A549 (cell line): ENCODE measurements at regions not wholly inside any gene's neighbourhood (a gene's known extent, or its start where the extent isn't known, plus 50 kb on each side); places are given as distances from the start of the nearest gene placed in this dataset.

Experiments used
- ATAC-seq, 2 experiments: fragments of 200-7000 bp in 1 of 2; fragments of >200 bp in 1 of 2; cut with Nextera tagmentation in 1 of 2; cut with Tn5 transposase in 1 of 2; 3 replicates each; pipeline versions ENCODE4 v1.8.0 to v1.9.1; 2018 to 2020; ENCODE audit warnings: mild to moderate bottlenecking in 1 of 2, moderate library complexity in 1 of 2
- CTCF ChIA-PET: fragments of 300-600 bp; sonication (Branson Sonifier 250); formaldehyde crosslinking; extraction: SDS; loops from one replicate; lab custom pipeline; 2021; ENCODE audit warnings: antibody characterized with exemption, inconsistent platforms; lab: Yijun Ruan, JAX
- POLR2A ChIA-PET: fragments of 350-600 bp; formaldehyde crosslinking; extraction: SDS; loops from one replicate; lab custom pipeline; 2021; ENCODE audit warnings: antibody characterized with exemption, inconsistent platforms; lab: Yijun Ruan, JAX
- DNase-seq, 2 experiments: peaks; one replicate each; pipeline versions ENCODE4 v3.0.0 to v3.0.0-alpha.2; 2011 to 2016; ENCODE audit warnings: low read depth in 1 of 2, low spot score in 1 of 2
- FAIRE-seq: peaks from 2 replicates; lab custom pipeline; 2011; peaks lifted over from hg19 to GRCh38; lab: Jason Lieb, UNC
- H3K27ac ChIP-seq, 2 experiments: fragments of >200 bp; sonication (Bioruptor Twin); formaldehyde crosslinking; 3 replicates each; pipeline ENCODE4 v1.5.1; 2016 to 2017
- H3K4me1 ChIP-seq: fragments of >200 bp; sonication (Bioruptor Twin); formaldehyde crosslinking; 3 replicates; pipeline ENCODE4 v1.6.1; 2016
- H3K4me2 ChIP-seq: fragments of >200 bp; sonication (Bioruptor Twin); formaldehyde crosslinking; 3 replicates; pipeline ENCODE4 v1.6.1; 2016
- H3K4me3 ChIP-seq: fragments of >200 bp; sonication (Bioruptor Twin); formaldehyde crosslinking; 3 replicates; pipeline ENCODE4 v1.5.1; 2016
- H3K9me3 ChIP-seq: fragments of >200 bp; sonication (Bioruptor Twin); formaldehyde crosslinking; 3 replicates; pipeline ENCODE4 v1.6.1; 2016
- ATOH8 ChIP-seq: fragments of 250-450 bp; sonication (Bioruptor Pico); IDR thresholded peaks from 2 replicates; pipeline ENCODE4 v1.5.0; 2020; ENCODE audit warnings: low read depth, mild to moderate bottlenecking, moderate library complexity
- BHLHE40 ChIP-seq: IDR thresholded peaks from 2 replicates; pipeline ENCODE4 v1.6.1; 2012; ENCODE audit warnings: low read depth, low read length, inconsistent platforms
- CBX2 ChIP-seq: fragments of 200-600 bp; sonication (generic); IDR thresholded peaks from 2 replicates; pipeline ENCODE4 v1.6.1; 2016; ENCODE audit warnings: low read depth, mild to moderate bottlenecking, borderline replicate concordance
- CEBPB ChIP-seq, 2 experiments: fragments of >200 bp in 1 of 2; sonication (Bioruptor Twin) in 1 of 2; formaldehyde crosslinking in 1 of 2; IDR thresholded peaks; 2 replicates each; pipeline ENCODE4 v1.6.1; 2012 to 2016
- CHD2 ChIP-seq: fragments of 150-350 bp; IDR thresholded peaks from 2 replicates; pipeline ENCODE4 v1.6.1; 2014; ENCODE audit warnings: low read length; ENCODE audit not compliant: partially characterized antibody
- E2F6 ChIP-seq: IDR thresholded peaks from 2 replicates; pipeline ENCODE4 v1.6.1; 2012; ENCODE audit warnings: low read depth, borderline replicate concordance
- EHF ChIP-seq: fragments of 250-450 bp; sonication (Bioruptor Pico); IDR thresholded peaks from 2 replicates; pipeline ENCODE4 v1.5.0; 2020; ENCODE audit warnings: mild to moderate bottlenecking
- EP300 ChIP-seq, 2 experiments: fragments of >200 bp; sonication (Bioruptor Twin); formaldehyde crosslinking; IDR thresholded peaks; 2 replicates in 1 of 2; 3 replicates in 1 of 2; pipeline ENCODE4 v1.6.1; 2016 to 2017
- FOSB ChIP-seq: fragments of 250-450 bp; sonication (Bioruptor Pico); IDR thresholded peaks from 2 replicates; pipeline ENCODE4 v1.5.0; 2020; ENCODE audit warnings: mild to moderate bottlenecking, moderate library complexity
- FOSL2 ChIP-seq, 2 experiments: fragments of 450-650 bp in 1 of 2; fragments of >200 bp in 1 of 2; sonication (Bioruptor Twin) in 1 of 2; formaldehyde crosslinking; IDR thresholded peaks; 2 replicates each; pipeline versions ENCODE4 v1.5.0 to v1.6.1; 2016 to 2020; ENCODE audit warnings: mild to moderate bottlenecking in 1 of 2, moderate library complexity in 1 of 2
- FOXS1 ChIP-seq: fragments of 250-450 bp; sonication (Bioruptor Pico); IDR thresholded peaks from 2 replicates; pipeline ENCODE4 v1.5.0; 2020; ENCODE audit warnings: mild to moderate bottlenecking, moderate library complexity
- GATA3 ChIP-seq: IDR thresholded peaks from 2 replicates; pipeline ENCODE4 v1.6.1; 2012; ENCODE audit warnings: borderline replicate concordance
- HES2 ChIP-seq: fragments of >200 bp; sonication (Bioruptor Twin); formaldehyde crosslinking; IDR thresholded peaks from 2 replicates; pipeline ENCODE4 v1.6.1; 2016
- HMGXB4 ChIP-seq: fragments of 250-450 bp; sonication (Bioruptor Pico); IDR thresholded peaks from 2 replicates; pipeline ENCODE4 v1.5.0; 2021; ENCODE audit warnings: mild to moderate bottlenecking, moderate library complexity, borderline replicate concordance
- JUN ChIP-seq, 2 experiments: fragments of >200 bp; sonication (Bioruptor Twin); formaldehyde crosslinking; IDR thresholded peaks; 2 replicates in 1 of 2; 3 replicates in 1 of 2; pipeline ENCODE4 v1.6.1; 2016 to 2017
- KDM5A ChIP-seq: fragments of 200-600 bp; sonication (generic); IDR thresholded peaks from 2 replicates; pipeline ENCODE4 v1.6.1; 2016; ENCODE audit warnings: antibody characterized with exemption, mild to moderate bottlenecking
- MAFK ChIP-seq: fragments of 450-650 bp; IDR thresholded peaks from 2 replicates; pipeline ENCODE4 v1.6.1; 2014; ENCODE audit not compliant: partially characterized antibody
- MYC ChIP-seq: IDR thresholded peaks from 2 replicates; pipeline ENCODE4 v1.6.1; 2012; ENCODE audit warnings: mild to moderate bottlenecking, inconsistent platforms, low read length, improper control_type of control experiment, borderline replicate concordance
- NPAS2 ChIP-seq: fragments of 250-450 bp; sonication (Bioruptor Pico); IDR thresholded peaks from 2 replicates; pipeline ENCODE4 v1.8.0; 2022; ENCODE audit warnings: mild to moderate bottlenecking, moderate library complexity, borderline replicate concordance
- NR3C1 ChIP-seq: fragments of >200 bp; sonication (Bioruptor Twin); formaldehyde crosslinking; IDR thresholded peaks from 3 replicates; pipeline ENCODE4 v1.6.1; 2017
- PBX3 ChIP-seq: IDR thresholded peaks from 2 replicates; pipeline ENCODE4 v1.6.1; 2012
- PHF8 ChIP-seq: fragments of 200-600 bp; sonication (generic); IDR thresholded peaks from 2 replicates; pipeline ENCODE4 v1.6.1; 2016; ENCODE audit warnings: low read depth, mild to moderate bottlenecking, antibody characterized with exemption, moderate library complexity, borderline replicate concordance
- POLR2A ChIP-seq: IDR thresholded peaks from 2 replicates; pipeline ENCODE4 v1.6.1; 2012; ENCODE audit warnings: mild to moderate bottlenecking, low read length
- RARB ChIP-seq: fragments of 250-450 bp; sonication (Bioruptor Pico); IDR thresholded peaks from 2 replicates; pipeline ENCODE4 v1.8.0; 2021; ENCODE audit warnings: mild to moderate bottlenecking, moderate library complexity
- RCOR1 ChIP-seq: fragments of 150-350 bp; IDR thresholded peaks from 2 replicates; pipeline ENCODE4 v1.6.1; 2014; ENCODE audit warnings: antibody characterized with exemption, low read length, low read depth
- RNF2 ChIP-seq: fragments of 200-600 bp; sonication (generic); IDR thresholded peaks from 2 replicates; pipeline ENCODE4 v1.6.1; 2016; ENCODE audit warnings: low read depth, mild to moderate bottlenecking, antibody characterized with exemption, moderate library complexity, borderline replicate concordance
- SMC3 ChIP-seq: fragments of >200 bp; sonication (Bioruptor Twin); formaldehyde crosslinking; IDR thresholded peaks from 3 replicates; pipeline ENCODE4 v1.6.1; 2018; ENCODE audit warnings: inconsistent platforms
- TFCP2L1 ChIP-seq: fragments of 250-450 bp; sonication (Bioruptor Pico); IDR thresholded peaks from 2 replicates; pipeline ENCODE4 v1.5.0; 2021; ENCODE audit warnings: mild to moderate bottlenecking
- TP53 ChIP-seq: fragments of 250-450 bp; sonication (Bioruptor Pico); IDR thresholded peaks from 2 replicates; pipeline ENCODE4 v1.5.0; 2021; ENCODE audit warnings: mild to moderate bottlenecking, moderate library complexity
- ZC3H11A ChIP-seq: fragments of 450-650 bp; IDR thresholded peaks from 2 replicates; pipeline ENCODE4 v1.6.1; 2014; ENCODE audit warnings: antibody characterized with exemption, mild to moderate bottlenecking
- ZFP36 ChIP-seq: fragments of 450-650 bp; IDR thresholded peaks from 2 replicates; pipeline ENCODE4 v1.6.1; 2014; ENCODE audit warnings: borderline replicate concordance; ENCODE audit not compliant: partially characterized antibody
- ZNF302 ChIP-seq: fragments of 250-450 bp; sonication (Bioruptor Pico); IDR thresholded peaks from 2 replicates; pipeline ENCODE4 v1.9.0; 2021; ENCODE audit warnings: inconsistent platforms, mild to moderate bottlenecking, moderate library complexity
- WGBS: methylation state at CpG from one replicate; pipeline ENCODE4 v1.1.6; 2017; ENCODE audit errors: missing lambda C conversion rate; 5-methylcytosine and 5-hydroxymethylcytosine counted together

- WGBS: 60% methylated on average over 2 of the region's 2 CpGs
- Histone ChIP-seq H3K4me2 (no peak overlapping the region), H3K27ac (no peak overlapping the region), H3K4me1 (no peaks in the 10 kb centered on the region), H3K4me3 (no peak overlapping the region), H3K9me3 (no peaks in the 10 kb centered on the region)
- no peak for DNase-seq
- no peak for FAIRE-seq
- POLR2A ChIA-PET: no interaction called here
- ATAC-seq: no peak
- TF ChIP-seq ZFP36 (no peak), CBX2 (no peak), TP53 (no peak), PBX3 (no peak), RNF2 (no peak), BHLHE40 (no peak), MYC (no peak), FOXS1 (CRISPR knock-in tag) (no peak), CHD2 (no peak), POLR2A (no peak), GATA3 (no peak), NR3C1 (no peak), TFCP2L1 (CRISPR knock-in tag) (no peak), HES2 (no peak), MAFK (no peak), ZNF302 (CRISPR knock-in tag) (no peak), SMC3 (no peak), EP300 (IDR thresholded peaks at IDR 0.05) (no peak)
- CTCF ChIA-PET: interaction anchor here (1.1 to 1.7 kb wide), 7 partner anchors 8 to 701 kb away, joined by 3 to 9 read pairs (median 5); partner anchors contain the start of gene GLIPR1L2
These were observed 152.3 kb downstream of the ATXN7L3B start for GRCh38 chr12:74689929-74690328.

GRCh38 chr12:74719447-74719846, 181.8 kb downstream of the ATXN7L3B start:
- H3K4me2 ChIP-seq: no peak overlapping the region
- H3K4me3 ChIP-seq: no peak overlapping the region
- no peak for FAIRE-seq
- CTCF ChIA-PET: no interaction called here
- TF ChIP-seq JUN (IDR thresholded peaks at IDR 0.05) (no peak), FOXS1 (CRISPR knock-in tag) (no peak), RCOR1 (no peak), NPAS2 (CRISPR knock-in tag) (no peak), ZC3H11A (no peak), CEBPB (IDR thresholded peaks at IDR 0.05) (no peak)
- TF ChIP-seq, all 56 proteins: peak for 0
- Histone ChIP-seq H3K27ac (no peak overlapping the region), H3K4me1 (no peaks in the 10 kb centered on the region), H3K9me3 (no peaks in the 10 kb centered on the region)
- POLR2A ChIA-PET: no interaction called here
- WGBS: 32% methylated on average over 2 of the region's 2 CpGs
- DNase-seq: no peak
- no peak for ATAC-seq

- H3K4me2 ChIP-seq: no peak overlapping the region
- no peak for FAIRE-seq
- ChIA-PET CTCF (interaction anchor here (0.6 kb wide), 1 partner anchor 336 kb away, joined by 3 read pairs; no protein-coding TSS in a partner anchor), POLR2A (no interaction called here)
- H3K4me1 ChIP-seq: no peaks in the 10 kb centered on the region
- no peak overlapping the region for H3K27ac ChIP-seq
- H3K9me3 ChIP-seq: no peaks in the 10 kb centered on the region
- 5% methylated on average over 3 of the region's 3 CpGs for WGBS
- H3K4me3 ChIP-seq: no peak overlapping the region
- TF ChIP-seq MAFK: no peak
- TF ChIP-seq POLR2A: no peak
- no peak for TF ChIP-seq RCOR1
- no peak for TF ChIP-seq E2F6
- TF ChIP-seq FOSL2 (IDR thresholded peaks at IDR 0.05): no peak
- no peak for TF ChIP-seq FOSL2 (CRISPR knock-in tag; IDR thresholded peaks at IDR 0.05)
- TF ChIP-seq ZFP36: no peak
- no peak for TF ChIP-seq KDM5A
- TF ChIP-seq PHF8: no peak
- no peak for TF ChIP-seq FOSB (CRISPR knock-in tag)
- TF ChIP-seq CEBPB (IDR thresholded peaks at IDR 0.05): no peak
- no peak for TF ChIP-seq RARB (CRISPR knock-in tag)
- TF ChIP-seq NR3C1: no peak
- TF ChIP-seq HMGXB4 (CRISPR knock-in tag): no peak
- no peak for TF ChIP-seq BHLHE40
- TF ChIP-seq MYC: no peak
- TF ChIP-seq EHF (CRISPR knock-in tag): no peak
- TF ChIP-seq ATOH8 (CRISPR knock-in tag): no peak
- TF ChIP-seq CHD2: no peak
- TF ChIP-seq CBX2: no peak
- no peak for TF ChIP-seq SMC3
- TF ChIP-seq, all 56 proteins: peak for 0
- DNase-seq (no peak), ATAC-seq (no peak)
These were observed 185.1 kb downstream of the ATXN7L3B start for GRCh38 chr12:74722709-74723108.
